AG04449 (cell line): ENCODE measurements at regions not wholly inside any gene's neighbourhood (a gene's known extent, or its start where the extent isn't known, plus 50 kb on each side); places are given as distances from the start of the nearest gene placed in this dataset.

Experiments used
- CTCF ChIA-PET: fragments of 350-600 bp; formaldehyde crosslinking; extraction: SDS; loops from one replicate; lab custom pipeline; 2021; ENCODE audit warnings: antibody characterized with exemption; lab: Yijun Ruan, JAX
- POLR2A ChIA-PET: fragments of 400-600, 350-600 bp; formaldehyde crosslinking; extraction: SDS; loops from one replicate; lab custom pipeline; 2020; ENCODE audit warnings: antibody characterized with exemption, inconsistent platforms; lab: Yijun Ruan, JAX
- DNase-seq: peaks from one replicate; pipeline ENCODE4 v3.0.0-alpha.2; 2010; ENCODE audit warnings: low read depth, low spot score
- H3K4me3 ChIP-seq: 2 replicates; pipeline ENCODE4 v1.5.1; 2011; ENCODE audit warnings: low read depth, mild to moderate bottlenecking, control low read depth, low read length
- TF ChIP-seq, protein P1 (sequence below): IDR thresholded peaks from one replicate; pipeline ENCODE4 v1.5.1; 2011; ENCODE audit warnings: mild to moderate bottlenecking, moderate library complexity, low read length, control low read depth, inconsistent platforms; ENCODE audit not compliant: insufficient read depth; ENCODE audit errors: missing control alignments

DNA sequence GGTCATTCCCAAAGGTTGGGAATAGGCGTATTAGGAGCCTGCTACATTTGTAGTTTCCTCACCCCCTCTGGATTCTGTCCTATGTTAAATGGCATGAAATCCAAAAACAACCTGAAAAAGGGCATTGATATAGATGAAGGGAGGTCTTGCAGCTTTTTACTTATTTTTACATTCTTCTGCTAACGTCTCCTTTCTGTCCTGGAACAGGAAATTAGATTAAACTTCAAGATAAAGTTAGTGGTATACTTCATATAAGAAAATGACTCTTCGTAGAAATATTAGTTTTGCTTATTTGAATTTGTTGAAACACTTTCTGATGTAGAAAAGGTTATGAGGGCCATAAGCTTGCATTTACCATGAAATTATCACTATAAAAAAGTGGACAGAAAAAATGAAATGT lies 694.5 kb downstream of the ADCYAP1 start:
- no peak for DNase-seq
- ChIA-PET CTCF (interaction anchor here (1.6 kb wide), 1 partner anchor 14 kb away, joined by 5 read pairs; no protein-coding TSS in a partner anchor), POLR2A (no interaction called here)
- TF ChIP-seq, protein P1, sequence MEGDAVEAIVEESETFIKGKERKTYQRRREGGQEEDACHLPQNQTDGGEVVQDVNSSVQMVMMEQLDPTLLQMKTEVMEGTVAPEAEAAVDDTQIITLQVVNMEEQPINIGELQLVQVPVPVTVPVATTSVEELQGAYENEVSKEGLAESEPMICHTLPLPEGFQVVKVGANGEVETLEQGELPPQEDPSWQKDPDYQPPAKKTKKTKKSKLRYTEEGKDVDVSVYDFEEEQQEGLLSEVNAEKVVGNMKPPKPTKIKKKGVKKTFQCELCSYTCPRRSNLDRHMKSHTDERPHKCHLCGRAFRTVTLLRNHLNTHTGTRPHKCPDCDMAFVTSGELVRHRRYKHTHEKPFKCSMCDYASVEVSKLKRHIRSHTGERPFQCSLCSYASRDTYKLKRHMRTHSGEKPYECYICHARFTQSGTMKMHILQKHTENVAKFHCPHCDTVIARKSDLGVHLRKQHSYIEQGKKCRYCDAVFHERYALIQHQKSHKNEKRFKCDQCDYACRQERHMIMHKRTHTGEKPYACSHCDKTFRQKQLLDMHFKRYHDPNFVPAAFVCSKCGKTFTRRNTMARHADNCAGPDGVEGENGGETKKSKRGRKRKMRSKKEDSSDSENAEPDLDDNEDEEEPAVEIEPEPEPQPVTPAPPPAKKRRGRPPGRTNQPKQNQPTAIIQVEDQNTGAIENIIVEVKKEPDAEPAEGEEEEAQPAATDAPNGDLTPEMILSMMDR: no peak
- no peak overlapping the region for H3K4me3 ChIP-seq

DNA sequence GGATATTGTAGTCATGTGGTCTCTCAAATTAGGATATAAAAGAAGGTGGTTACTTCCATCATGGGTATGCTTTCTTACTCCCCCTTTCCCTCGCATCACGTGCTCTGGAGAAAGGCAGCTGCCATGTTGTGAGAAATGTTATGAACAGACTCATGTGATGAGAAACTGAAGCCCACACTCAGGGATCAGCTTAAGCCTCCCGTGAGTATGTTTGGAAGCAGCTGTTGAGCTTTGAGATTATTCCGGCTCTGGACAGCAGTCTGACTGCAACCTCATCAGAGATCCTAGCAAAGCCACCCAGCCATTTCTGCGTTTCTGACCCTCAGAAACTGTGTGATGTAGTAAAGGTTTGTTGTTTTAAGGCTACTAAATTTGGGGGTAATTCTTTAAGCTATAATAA lies 700.1 kb downstream of the ADCYAP1 start:
- no peak for DNase-seq
- ChIA-PET CTCF (interaction anchor here (0.6 to 1.3 kb wide), 2 partner anchors 19 to 128 kb away, joined by 3 to 4 read pairs; no protein-coding TSS in a partner anchor), POLR2A (no interaction called here)
- no peak overlapping the region for H3K4me3 ChIP-seq
- TF ChIP-seq, protein P1: no peak

DNA sequence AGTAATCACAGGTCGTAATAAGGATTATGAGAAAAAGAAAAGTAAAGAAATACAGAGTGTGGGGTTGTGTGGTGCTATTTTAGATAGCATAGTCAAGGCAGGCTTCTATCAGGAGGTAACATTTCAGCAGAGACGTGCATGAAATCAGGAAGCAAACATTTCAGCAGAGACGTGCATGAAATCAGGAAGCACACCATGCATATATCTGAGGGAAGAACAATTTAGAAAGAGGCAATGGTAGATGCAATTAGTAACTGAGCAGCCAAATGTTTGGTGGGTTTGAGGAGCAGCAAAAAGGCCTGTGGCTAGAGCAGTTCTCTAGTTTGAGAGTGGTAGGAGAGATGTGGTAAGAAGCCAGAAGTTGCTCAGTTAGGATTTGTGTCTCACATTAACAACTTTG lies 713.7 kb downstream of the ADCYAP1 start:
- CTCF ChIA-PET: no interaction called here
- POLR2A ChIA-PET: no interaction called here
- TF ChIP-seq, protein P1: no peak

DNA sequence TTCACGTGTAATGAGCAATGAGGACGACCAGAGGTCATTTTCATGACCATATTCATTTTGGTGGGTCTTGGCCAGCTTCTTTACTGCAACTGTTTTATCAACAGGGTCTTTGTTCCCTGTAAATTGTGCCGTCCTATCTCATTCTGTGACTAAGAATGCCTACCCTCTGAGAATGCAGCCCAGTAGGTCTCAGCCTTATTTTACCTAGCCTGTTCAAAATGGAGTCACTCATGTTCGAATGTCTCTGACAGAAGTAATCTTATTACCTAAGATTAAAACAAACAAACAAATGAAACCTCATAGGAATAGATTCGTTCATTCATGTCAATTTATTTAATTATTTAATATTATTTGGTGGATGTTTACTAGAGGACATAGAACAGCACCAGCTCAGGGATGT lies 714.8 kb downstream of the ADCYAP1 start:
- POLR2A ChIA-PET: no interaction called here

More for the DNA sequence above, 713.7 kb downstream of the ADCYAP1 start:
- no peak for DNase-seq
- H3K4me3 ChIP-seq: no peak overlapping the region

DNA sequence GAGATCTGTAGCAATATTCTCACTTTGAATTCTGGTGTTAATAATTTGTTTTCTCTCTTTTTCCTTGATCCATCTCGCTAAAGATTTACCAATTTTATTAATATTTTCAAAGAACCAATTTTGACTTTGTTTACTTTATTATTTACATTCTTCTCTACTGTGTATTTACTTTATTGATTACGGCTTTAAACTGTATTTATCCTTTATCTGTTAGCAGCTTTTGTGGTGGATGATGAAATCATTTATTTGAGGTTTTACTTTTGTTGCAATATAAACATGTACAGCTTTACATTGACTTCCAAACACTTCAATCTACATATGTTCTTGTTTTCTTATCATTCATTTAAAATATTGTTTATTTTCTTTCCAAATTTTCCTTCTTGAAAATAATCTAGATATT lies 719.9 kb downstream of the ADCYAP1 start:
- no peak overlapping the region for H3K4me3 ChIP-seq
- DNase-seq: no peak
- ChIA-PET CTCF (no interaction called here), POLR2A (no interaction called here)
- TF ChIP-seq, protein P1: no peak

More for the DNA sequence above, 714.8 kb downstream of the ADCYAP1 start:
- CTCF ChIA-PET: no interaction called here
- TF ChIP-seq, protein P1: no peak
- DNase-seq: no peak
- no peak overlapping the region for H3K4me3 ChIP-seq

DNA sequence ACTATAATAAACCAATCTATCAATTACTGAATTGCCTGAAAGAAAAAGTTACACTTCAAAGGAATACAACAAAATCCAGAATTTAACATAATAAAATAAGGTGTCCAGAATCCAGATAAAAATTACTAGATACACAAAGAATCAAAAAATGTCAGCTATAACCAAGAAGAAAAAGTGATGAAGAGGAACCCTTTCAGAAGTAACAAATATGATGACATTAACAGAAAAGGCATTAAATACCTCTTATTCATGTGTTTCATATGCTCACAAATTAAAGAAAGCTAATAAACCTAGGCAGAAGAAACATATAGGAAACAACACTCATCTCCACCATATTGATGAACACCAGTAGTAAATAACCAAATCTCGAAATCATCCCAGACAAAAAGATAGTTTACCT lies 722.8 kb downstream of the ADCYAP1 start:
- ChIA-PET CTCF (no interaction called here), POLR2A (no interaction called here)
- no peak for DNase-seq
- H3K4me3 ChIP-seq: no peak overlapping the region
- TF ChIP-seq, protein P1: no peak
